ENCODE measurements at regions not wholly inside any gene's neighbourhood (a gene's known extent, or its start where the extent isn't known, plus 50 kb on each side); places are given as distances from the start of the nearest gene placed in this dataset.
A peak's percentile ranks its signal among the peaks of the same experiment; 100 is the strongest.
"Not testable (repeated sequence)": the region's sequence is repeated elsewhere in the genome, so short reads cannot be mapped to it uniquely, and the experiment has no call there.

DNA sequence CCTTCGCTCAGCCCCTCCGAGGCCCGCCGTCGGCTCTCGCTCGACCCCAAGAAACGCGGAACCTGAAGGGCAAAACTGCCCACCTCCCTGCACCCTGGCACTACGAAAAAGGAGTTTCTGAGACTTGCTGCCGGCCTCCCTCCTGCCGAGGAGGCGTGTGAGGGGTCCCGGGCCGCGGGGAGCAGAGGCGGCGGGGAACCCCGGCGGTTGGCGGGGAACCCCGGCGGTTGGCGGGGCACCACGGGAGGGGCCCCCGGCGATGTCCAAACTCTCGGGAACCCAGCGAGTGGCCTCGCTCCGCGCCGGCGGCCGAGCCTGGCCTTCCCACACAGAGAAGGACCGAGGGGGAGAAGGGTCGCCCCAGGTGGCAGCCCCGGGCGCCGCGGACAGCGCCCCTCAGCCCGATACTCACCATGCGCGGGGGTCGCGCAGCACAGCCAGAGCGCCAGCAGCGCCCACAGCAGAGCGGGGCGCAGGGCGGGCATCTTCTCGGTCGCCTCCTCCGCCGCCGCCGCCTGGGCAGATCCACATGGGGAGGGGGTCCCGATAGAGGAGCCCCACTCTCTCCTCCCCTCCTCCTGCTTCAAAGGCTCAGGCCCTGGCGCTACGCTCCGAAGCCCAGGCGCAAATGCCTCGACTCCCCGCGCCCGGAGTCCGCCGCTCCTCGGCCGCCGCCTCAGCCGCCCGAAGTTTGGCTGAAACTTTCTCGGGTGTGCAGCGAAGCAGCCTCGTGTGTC, 69.4 kb upstream of the NUDT4B start:
- not testable (repeated sequence) for DNase-seq (ENCODE audit: low read depth)
- peak overlapping the region; percentile 49 for H3K4me3 ChIP-seq (ENCODE audit: low read length)

GRCh38 chr1:148679787-148680326, 68.7 kb upstream of the NUDT4B start:
- H3K4me3 ChIP-seq (ENCODE audit: low read length) = peak overlapping the region; percentile 49
- not testable (repeated sequence) for DNase-seq (ENCODE audit: low read depth)

GRCh38 chr1:148686735-148687134, 61.8 kb upstream of the NUDT4B start:
- DNase-seq (ENCODE audit: low read depth); H3K4me3 ChIP-seq (ENCODE audit: low read length): not testable (repeated sequence)

GRCh38 chr1:148687376-148687775, 61.2 kb upstream of the NUDT4B start:
- DNase-seq (ENCODE audit: low read depth); H3K4me3 ChIP-seq (ENCODE audit: low read length): not testable (repeated sequence)
